ENCODE measurements at regions not wholly inside any gene's neighbourhood (a gene's known extent, or its start where the extent isn't known, plus 50 kb on each side); places are given as distances from the start of the nearest gene placed in this dataset.

DNA sequence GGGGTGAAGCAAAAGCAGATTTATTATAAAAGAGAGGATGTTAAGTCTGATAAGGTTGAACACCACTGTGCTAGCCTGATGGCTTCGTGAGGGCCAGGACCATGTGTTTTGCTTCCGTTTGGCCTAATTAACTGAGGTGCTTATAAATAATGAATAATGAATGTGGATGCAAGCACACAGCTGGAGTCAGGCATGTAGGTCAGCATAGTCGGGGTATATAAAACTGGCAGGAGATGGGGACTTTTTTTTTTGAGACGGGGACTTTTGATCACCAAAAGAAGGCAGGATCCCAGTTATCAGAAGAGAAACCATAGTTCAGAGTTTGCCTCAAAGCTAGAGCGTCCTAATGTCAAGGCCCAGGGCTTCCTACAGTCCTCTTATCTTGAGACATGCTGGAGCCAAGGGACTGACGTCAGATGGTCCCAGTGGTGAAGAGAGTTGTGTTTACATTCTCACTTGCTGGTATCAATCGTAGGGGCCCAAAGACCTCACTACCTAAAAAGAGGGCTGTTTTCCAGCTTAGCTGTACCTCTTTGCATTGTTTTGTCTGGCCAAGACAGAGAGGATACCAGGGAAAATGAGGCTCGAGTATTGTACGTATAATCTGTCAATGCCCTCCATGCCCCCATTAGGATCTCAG, 50.4 kb downstream of the RTL9 start:
- DNase-seq (ENCODE audit: low spot score) (no peak), FAIRE-seq (no peak)

DNA sequence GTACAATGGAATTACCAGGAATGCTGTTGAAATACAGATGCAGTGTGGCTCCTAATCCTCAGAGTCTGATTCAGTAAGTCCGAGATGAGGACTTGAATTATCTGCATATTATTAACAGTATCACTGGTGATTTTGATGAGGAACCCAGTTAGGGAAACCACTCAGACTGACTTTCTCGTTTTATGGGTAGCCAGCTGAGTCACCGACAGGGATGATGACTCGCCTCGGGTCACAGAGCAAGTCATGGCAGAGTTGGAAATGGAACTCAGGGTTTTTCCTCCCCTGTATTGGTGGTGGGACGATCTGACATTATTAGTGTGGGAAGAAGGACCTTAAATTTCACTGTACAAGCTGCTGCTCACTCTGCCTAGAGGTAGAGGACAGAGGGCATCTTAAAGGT, 51.3 kb downstream of the RTL9 start:
- FAIRE-seq, result no peak
- no peak for DNase-seq (ENCODE audit: low spot score)

GRCh38 chrX:110410603-110411002, 52.0 kb downstream of the RTL9 start:
- FAIRE-seq, result no peak

GRCh38 chrX:110412971-110413726, 54.5 kb downstream of the RTL9 start:
- DNase-seq (ENCODE audit: low spot score), result peak; percentile 47
- FAIRE-seq, result no peak

More at GRCh38 chrX:110410603-110411002, 52.0 kb downstream of the RTL9 start:
- DNase-seq (ENCODE audit: low spot score), result no peak

DNA sequence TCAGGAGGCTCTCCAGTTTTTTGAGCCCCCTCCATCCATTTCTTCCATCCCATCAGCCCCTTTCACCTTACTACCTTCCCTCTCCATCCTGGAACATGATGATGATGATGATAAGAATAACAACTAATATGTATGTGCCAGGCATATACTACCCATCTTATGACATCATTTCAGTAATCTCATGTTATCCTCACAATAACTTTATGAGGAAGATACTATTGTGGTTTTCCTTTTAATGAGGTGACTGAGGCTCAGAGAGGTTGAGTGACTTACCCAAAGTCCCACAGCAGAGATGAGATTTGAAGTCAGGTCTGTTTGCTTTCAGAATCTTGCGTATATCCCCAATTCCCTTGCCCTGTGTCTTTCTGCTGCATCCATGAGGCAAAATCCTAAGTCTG, 55.1 kb downstream of the RTL9 start:
- no peak for DNase-seq (ENCODE audit: low spot score)
- FAIRE-seq, result no peak

DNA sequence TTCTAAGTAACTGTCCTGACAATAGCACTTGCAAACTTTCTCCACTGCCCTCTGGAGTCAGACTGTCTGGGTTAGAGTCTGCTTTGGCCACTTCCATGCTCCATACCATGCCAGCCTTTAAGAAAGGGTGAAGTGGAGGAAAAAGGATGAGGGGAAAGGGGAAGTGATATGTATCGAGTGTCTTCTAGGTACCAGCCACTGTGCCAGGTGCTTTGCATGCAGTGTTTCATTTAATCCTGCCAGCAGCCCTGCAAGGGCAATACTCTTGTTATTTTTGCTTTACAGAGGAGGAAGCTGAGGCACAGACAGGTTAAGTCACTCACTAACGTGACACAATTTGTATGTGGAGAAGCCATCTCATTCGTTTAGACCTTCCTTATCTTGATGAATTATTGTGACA, 55.6 kb downstream of the RTL9 start:
- FAIRE-seq (no peak), DNase-seq (ENCODE audit: low spot score) (no peak)

DNA sequence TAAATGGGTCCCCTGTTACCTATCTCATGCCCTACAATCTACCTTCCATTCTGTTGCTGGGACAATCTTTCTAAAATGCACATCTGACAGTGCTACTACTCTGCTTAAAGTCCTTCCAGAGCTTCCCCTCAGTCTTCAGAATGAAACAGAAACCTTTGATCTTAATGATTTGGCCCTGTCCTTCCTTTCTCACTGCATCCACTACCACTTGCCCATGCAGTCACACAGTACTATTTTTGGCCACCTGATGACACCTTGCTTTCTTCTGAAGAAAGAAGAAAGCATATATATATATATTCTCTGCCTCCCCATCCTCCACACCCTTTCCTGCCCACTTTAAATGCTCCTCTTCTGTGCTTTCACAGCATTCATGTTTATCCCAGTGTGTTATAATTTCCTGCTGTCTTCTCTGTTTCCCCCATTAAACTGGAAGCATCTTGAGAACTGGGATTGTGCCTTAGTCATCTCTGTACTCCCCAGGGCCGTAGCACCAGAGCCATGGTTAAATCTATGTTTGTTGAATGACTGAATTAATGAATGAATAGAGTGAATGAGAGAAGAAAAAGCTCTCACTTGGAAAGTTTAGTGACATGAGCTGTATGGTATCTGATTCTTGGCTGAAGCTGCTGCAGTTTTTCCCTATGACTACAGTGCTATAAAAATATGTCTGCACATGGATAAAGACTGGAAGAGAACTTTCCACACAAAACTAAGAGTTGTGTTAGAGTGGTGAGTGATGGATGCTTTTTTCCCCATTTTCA, 56.2 kb downstream of the RTL9 start:
- DNase-seq (ENCODE audit: low spot score) (no peak), FAIRE-seq (no peak)

DNA sequence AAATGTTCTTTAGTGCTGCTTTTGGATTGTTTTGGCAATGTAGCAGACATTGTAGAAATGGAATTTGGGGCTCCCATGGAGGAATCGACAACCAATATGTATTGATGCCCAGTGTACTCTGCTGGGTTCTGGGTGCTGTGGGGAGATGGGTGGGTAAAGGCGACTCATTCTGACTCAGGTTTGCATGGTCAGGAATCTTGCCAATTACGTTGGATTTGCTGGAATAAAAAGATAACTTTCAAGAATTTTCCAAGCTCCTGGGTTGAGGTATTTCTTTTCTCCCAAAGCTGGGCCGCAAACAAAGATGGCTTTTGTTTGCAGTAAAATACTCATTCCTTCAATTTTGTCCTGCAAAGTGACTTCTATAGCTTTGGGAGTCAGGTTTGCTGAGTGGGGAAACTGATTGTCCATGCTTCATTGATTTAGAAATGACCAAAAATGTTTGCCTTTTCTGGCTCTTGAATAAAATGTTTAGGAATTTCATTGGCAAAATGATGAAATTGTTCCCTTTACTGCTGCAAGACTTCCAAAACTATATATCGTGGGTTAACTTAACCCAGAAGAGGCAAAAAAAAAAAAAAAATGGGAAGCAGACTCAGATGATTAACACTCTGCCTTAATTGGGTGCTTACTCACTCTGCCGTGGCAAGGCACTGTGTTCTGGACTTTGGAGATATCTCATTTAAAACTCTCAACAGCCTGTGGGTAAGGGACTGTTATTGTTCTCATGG, 57.0 kb downstream of the RTL9 start:
- DNase-seq (ENCODE audit: low spot score), result no peak
- no peak for FAIRE-seq

- no peak for DNase-seq (ENCODE audit: low spot score)
- no peak for FAIRE-seq
Measured at GRCh38 chrX:110417128-110417527, 58.5 kb downstream of the RTL9 start.

- peak; percentile 43 for DNase-seq (ENCODE audit: low spot score)
- FAIRE-seq, result no peak
Measured at GRCh38 chrX:110418316-110419235, 59.9 kb downstream of the RTL9 start.

DNA sequence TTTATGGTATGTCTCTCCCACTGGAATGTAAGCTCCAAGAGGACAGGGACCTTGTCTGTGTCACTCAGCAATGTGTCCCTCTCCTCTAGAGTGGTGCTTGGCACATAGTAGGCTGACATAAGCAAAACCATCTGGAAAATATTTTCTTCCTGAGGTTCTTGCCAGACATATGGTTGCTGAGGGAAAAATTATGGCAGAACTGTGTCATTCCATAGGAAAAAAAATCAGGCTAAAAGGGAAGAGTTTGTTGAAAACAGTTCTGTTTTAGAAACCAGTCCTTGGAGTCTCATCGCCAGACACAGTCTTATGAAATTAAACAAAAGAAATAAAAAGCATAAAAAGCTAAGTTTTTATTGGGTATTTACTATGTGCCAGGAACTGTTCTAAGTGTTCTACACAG, 60.9 kb downstream of the RTL9 start:
- DNase-seq (ENCODE audit: low spot score), result no peak
- no peak for FAIRE-seq

DNA sequence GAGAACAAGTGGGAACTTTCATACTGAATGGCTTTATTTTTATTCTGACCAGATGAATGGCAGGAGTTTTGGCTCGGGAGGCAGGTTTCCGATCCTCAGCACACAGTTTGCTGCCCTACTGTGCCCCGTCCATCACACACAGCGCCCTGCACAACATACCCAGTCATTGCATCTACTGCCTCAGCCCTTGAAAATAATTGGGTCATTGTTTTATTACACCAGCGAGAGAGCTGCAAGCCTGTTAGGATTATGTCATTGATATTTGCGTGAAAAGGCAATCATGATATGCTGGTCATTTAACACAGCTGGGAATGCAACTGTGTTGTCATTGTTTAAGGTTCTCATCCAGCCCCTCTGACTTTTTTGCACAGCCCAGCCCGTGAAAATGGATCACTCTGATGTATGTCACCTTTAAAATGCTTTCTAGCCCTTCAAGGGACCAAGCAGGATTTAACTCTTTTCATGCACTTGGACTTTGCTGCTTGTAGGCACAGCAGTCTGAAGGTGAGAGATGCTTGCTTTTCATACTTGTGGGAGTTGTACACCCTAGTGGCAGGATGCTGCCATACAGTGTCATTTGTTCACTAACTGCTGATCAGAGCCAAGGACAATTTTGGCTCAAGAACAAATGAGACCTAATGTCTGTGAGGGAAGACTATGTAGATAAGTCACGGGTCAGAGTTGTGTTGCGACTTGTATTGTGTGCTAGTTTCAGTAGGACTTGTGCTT, 62.3 kb downstream of the RTL9 start:
- DNase-seq (ENCODE audit: low spot score) (no peak), FAIRE-seq (no peak)

DNA sequence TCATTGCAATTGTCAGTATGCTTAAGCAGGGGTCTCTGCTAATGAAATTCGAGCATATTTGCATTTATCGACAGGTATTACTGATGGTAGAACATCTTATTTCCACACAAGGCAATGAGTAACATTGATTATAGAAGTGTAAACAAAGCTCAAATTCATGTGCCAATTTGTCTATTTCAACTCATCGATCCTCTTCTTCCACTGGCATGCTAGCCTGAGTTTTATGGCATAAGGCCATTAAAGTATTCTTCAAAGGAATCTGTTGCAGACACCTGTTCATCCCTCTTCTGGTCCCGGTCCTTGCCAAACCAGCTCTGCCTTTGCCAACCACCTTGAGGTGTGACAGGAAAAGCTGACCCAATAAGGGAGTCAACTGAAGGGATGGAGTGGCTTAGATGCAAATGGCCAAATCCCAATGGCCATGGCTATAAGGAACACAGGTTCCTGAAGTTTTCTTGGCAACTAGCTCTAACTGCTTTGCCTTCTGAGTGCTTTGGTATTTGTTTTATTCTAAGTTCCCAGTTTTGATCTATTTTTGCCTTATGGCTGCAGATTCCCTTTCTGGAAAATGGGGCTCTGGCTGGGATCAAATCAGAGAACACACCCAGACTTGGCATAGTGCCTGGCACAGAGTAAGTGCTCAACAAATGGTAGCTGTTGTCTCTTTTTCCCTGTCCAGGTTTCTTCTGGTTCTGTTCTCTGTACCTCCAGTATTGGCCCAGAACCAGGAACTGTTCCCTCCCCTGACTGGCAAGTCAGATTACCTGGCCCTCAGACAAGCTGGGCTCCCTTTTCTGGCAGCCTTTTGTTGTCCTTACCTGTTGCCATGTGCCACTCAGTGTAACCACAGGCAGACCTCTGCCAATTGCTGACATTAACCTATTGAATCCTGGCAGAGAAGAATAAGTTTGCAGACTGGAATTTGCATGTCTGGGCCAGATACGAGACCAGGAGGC, 63.1 kb downstream of the RTL9 start:
- no peak for FAIRE-seq
- DNase-seq (ENCODE audit: low spot score), result no peak

DNA sequence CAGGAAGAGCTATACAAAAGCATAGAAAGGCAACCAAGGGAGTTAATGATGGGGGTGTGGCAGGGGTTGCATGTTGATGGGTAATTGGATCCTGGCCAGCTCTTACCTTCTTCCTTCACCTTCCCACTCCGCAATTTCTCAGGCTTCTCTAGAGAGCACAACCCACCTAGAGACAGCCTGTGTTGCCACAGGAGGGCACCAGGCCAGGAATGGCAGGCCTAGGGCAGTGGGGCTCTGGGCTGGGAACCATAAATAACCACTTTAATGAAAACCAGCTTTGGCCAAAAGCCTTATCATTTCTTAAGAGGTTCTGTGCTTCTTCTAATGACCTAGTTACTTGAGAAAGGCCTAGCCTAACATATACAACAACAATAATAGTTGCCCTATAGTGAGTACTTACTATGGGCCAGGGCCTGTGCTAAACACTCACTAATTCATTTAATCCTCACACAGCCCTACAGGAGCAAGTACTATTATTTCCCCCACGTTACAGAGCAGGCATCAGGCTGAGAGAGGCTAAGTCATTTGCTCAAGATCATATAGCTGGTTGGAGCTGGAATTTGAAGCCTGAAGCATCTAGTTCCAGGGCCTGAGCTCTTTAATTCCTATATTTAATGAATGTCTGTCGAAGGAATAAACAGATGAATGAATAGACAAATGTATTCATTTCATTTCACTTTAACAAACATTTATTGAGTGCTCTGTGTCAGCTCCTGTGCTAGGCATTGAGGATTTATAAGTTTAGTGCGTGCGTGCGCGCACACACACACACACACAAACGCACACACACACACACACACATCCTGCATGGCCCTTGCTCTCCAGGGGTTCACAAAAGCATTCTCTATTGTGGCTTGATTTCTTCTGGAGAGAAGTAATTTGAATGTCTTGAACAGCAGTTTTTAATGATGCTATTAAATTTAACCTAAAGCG, 66.8 kb downstream of the RTL9 start:
- FAIRE-seq (no peak), DNase-seq (ENCODE audit: low spot score) (no peak)

DNA sequence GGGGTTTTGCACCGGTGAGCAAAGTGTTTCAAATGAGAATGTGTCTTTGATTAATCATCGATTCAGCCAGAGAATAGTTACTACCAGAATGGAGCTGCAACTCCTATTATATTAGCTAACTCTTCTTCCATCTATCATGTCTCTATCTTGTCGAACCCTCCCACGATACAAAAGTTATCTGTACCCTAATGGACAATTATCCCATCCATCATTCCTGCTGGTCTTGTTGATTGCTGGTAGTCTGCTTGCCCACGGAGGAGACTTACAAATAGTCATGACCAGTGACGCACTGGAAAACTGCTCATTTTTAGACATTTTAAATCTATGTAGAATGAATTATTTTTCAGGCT, 67.5 kb downstream of the RTL9 start:
- FAIRE-seq, result no peak

GRCh38 chrX:110427076-110427475, 68.4 kb downstream of the RTL9 start:
- FAIRE-seq, result no peak
- DNase-seq (ENCODE audit: low spot score), result no peak

More for the DNA sequence above, 67.5 kb downstream of the RTL9 start:
- no peak for DNase-seq (ENCODE audit: low spot score)

- no peak for FAIRE-seq
- DNase-seq (ENCODE audit: low spot score), result no peak
Measured at GRCh38 chrX:110428144-110428543, 69.5 kb downstream of the RTL9 start.

Measured in urothelium cell line (cell line).